ENCODE measurements at regions not wholly inside any gene's neighbourhood (a gene's known extent, or its start where the extent isn't known, plus 50 kb on each side); places are given as distances from the start of the nearest gene placed in this dataset.

GRCh38 chr11:92803391-92803790 lies 166.1 kb upstream of the MTNR1B start:
- no peak overlapping the region for H4K8ac ChIP-seq (replicated peaks; ENCODE audit: insufficient read length, low read depth, low read length)
- H3K14ac ChIP-seq (ENCODE audit: insufficient read depth, low read length): no peak overlapping the region
- no peaks in the 10 kb centered on the region for H3K27me3 ChIP-seq (ENCODE audit: insufficient read depth, low read length)
- no peaks in the 10 kb centered on the region for H3K27me3 Mint-ChIP-seq (ENCODE audit: low read depth)
- no peaks in the 10 kb centered on the region; the same call in 1 of the 2 replicates for H3K79me2 ChIP-seq (ENCODE audit: insufficient read depth, low read length)
- no peak overlapping the region for H4K91ac ChIP-seq (ENCODE audit: insufficient read length, low read depth, low read length)
- no peak overlapping the region for H2AK5ac ChIP-seq (ENCODE audit: insufficient read length, low read length)
- DNase-seq: no peak
- H3K4me1 Mint-ChIP-seq: peaks cover 20 to 23% of the 10 kb centered on the region in 2 experiments
- H3K4me3 Mint-ChIP-seq: no peak overlapping the region
- WGBS (ENCODE audit: extremely low coverage, insufficient read length, low lambda C conversion rate): no CpG with 5 or more reads among the region's 1 CpG
- H2BK120ac ChIP-seq (ENCODE audit: low read depth, low read length, poor library complexity, severe bottlenecking): no peak overlapping the region
- no peak overlapping the region for H4K5ac ChIP-seq (ENCODE audit: insufficient read length, low read depth, low read length)
- no peaks in the 10 kb centered on the region for H3K23me2 ChIP-seq (ENCODE audit: insufficient read length, low read depth, low read length, poor library complexity, severe bottlenecking)
- no peak for TF ChIP-seq CTCF (conservative IDR thresholded peaks at IDR 0.05)
- H3T11ph ChIP-seq (ENCODE audit: low read length): no peak overlapping the region
- H3K4ac ChIP-seq (ENCODE audit: low read depth, low read length): no peak overlapping the region
- no peak overlapping the region for H2AFZ ChIP-seq (ENCODE audit: low read length)
- H2BK12ac ChIP-seq (ENCODE audit: insufficient read length, low read depth, low read length): no peak overlapping the region
- H3K9me3 ChIP-seq (ENCODE audit: control insufficient read depth, low read depth, low read length): no peaks in the 10 kb centered on the region
- H4K20me1 ChIP-seq (ENCODE audit: control insufficient read depth, insufficient read depth, insufficient read length): no peaks in the 10 kb centered on the region
- no peak overlapping the region for H3K27ac Mint-ChIP-seq
- H3K23ac ChIP-seq (ENCODE audit: insufficient read length, low read depth, low read length): no peak overlapping the region
- H3K27ac ChIP-seq (ENCODE audit: insufficient read length, low read depth, low read length): no peak overlapping the region
- H3K9me3 Mint-ChIP-seq: no peaks in the 10 kb centered on the region
- H3K18ac ChIP-seq (ENCODE audit: insufficient read length, low read depth, low read length): no peak overlapping the region
- H3K36me3 Mint-ChIP-seq (ENCODE audit: insufficient read depth in 1 of 3, low read depth in 3 of 3): peaks cover 4 to 10% (median 6%) of the 10 kb centered on the region in 3 experiments
- no peaks in the 10 kb centered on the region for H3K79me1 ChIP-seq (ENCODE audit: insufficient read depth, low read depth, low read length, poor library complexity, severe bottlenecking)
- no peak overlapping the region for H3K4me2 ChIP-seq (ENCODE audit: insufficient read depth, insufficient read length, low read length)
- H2BK5ac ChIP-seq (ENCODE audit: insufficient read length, low read length): no peak overlapping the region
- H2BK20ac ChIP-seq (ENCODE audit: low read depth, low read length, poor library complexity, severe bottlenecking): no peak overlapping the region
- H3K4me1 ChIP-seq (ENCODE audit: insufficient read depth, low read length): no peaks in the 10 kb centered on the region
- no peak overlapping the region for H2BK15ac ChIP-seq (ENCODE audit: low read depth, low read length)
- no peak overlapping the region for H3K56ac ChIP-seq (ENCODE audit: insufficient read length, low read depth, low read length)
- H3K9ac ChIP-seq (ENCODE audit: extremely low read depth, insufficient read length, low read length): no peak overlapping the region
